Stomach (tissue), 4 donors: ENCODE measurements at regions not wholly inside any gene's neighbourhood (a gene's known extent, or its start where the extent isn't known, plus 50 kb on each side); places are given as distances from the start of the nearest gene placed in this dataset.

Experiments used
- EP300 ChIP-seq: sonication (generic); formaldehyde crosslinking; IDR thresholded peaks from one replicate; pipeline ENCODE4 v1.6.1; 2017; ENCODE audit warnings: antibody characterized with exemption
- POLR2A ChIP-seq, 4 donors: fragments of 450-650 bp; IDR thresholded peaks; one replicate each; pipeline ENCODE4 v1.6.1; 2016; ENCODE audit warnings: antibody characterized with exemption in 4 of 4, control low read depth in 2 of 4, mild to moderate bottlenecking in 1 of 4, moderate library complexity in 1 of 4
- POLR2AphosphoS5 ChIP-seq, 3 donors: sonication (generic); formaldehyde crosslinking; IDR thresholded peaks; one replicate each; pipeline ENCODE4 v1.6.1; 2016; ENCODE audit warnings: antibody characterized with exemption in 3 of 3
- TF ChIP-seq, protein P1 (sequence below), 7 experiments: fragments of 450-650 bp in 4 of 7; fragments of 200-600 bp in 3 of 7; sonication (generic) in 3 of 7; IDR thresholded peaks; one replicate each; pipeline ENCODE4 v1.5.1; 2016 to 2019; ENCODE audit warnings: antibody characterized with exemption in 7 of 7, control low read depth in 2 of 7, mild to moderate bottlenecking in 1 of 7

DNA sequence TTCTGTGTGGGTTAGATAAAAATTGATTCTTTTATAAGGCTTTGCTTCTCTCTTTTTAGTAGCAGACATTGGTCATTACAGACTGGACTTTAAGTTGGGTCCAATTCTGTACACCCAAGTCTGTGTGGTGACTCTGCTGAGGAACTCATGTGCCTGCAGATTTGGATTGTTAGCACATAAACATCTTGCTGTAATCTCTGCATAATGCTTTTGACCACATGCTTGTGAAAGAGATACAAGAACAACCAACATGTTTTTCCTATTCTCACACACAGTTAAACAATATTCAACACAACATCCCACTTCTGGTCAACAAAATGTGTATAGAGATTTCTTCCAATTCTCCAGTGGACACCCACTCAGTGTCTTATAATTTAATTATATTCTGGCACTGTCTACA, 270.1 kb downstream of the RDH14 start:
- TF ChIP-seq, protein P1, sequence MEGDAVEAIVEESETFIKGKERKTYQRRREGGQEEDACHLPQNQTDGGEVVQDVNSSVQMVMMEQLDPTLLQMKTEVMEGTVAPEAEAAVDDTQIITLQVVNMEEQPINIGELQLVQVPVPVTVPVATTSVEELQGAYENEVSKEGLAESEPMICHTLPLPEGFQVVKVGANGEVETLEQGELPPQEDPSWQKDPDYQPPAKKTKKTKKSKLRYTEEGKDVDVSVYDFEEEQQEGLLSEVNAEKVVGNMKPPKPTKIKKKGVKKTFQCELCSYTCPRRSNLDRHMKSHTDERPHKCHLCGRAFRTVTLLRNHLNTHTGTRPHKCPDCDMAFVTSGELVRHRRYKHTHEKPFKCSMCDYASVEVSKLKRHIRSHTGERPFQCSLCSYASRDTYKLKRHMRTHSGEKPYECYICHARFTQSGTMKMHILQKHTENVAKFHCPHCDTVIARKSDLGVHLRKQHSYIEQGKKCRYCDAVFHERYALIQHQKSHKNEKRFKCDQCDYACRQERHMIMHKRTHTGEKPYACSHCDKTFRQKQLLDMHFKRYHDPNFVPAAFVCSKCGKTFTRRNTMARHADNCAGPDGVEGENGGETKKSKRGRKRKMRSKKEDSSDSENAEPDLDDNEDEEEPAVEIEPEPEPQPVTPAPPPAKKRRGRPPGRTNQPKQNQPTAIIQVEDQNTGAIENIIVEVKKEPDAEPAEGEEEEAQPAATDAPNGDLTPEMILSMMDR (IDR thresholded peaks at IDR 0.05) = no peak
- TF ChIP-seq EP300 (no peak), POLR2A (IDR thresholded peaks at IDR 0.05) (no peak), POLR2AphosphoS5 (IDR thresholded peaks at IDR 0.05) (no peak)
